Left forelimb (tissue), 1 donor: ENCODE measurements at regions not wholly inside any gene's neighbourhood (a gene's known extent, or its start where the extent isn't known, plus 50 kb on each side); places are given as distances from the start of the nearest gene placed in this dataset.

Source experiments
- DNase-seq: peaks from one replicate; pipeline ENCODE4 v3.0.0-alpha.2; 2018; ENCODE audit warnings: low spot score

- DNase-seq: no peak
Measured at GRCh38 chr1:222290866-222291265, 257.0 kb downstream of the HHIPL2 start.

- no peak for DNase-seq
Measured at GRCh38 chr1:222288053-222288452, 259.9 kb downstream of the HHIPL2 start.

GRCh38 chr1:222286011-222286410, 261.9 kb downstream of the HHIPL2 start:
- DNase-seq: no peak

GRCh38 chr1:222285526-222285925, 262.4 kb downstream of the HHIPL2 start:
- no peak for DNase-seq

- no peak for DNase-seq
Measured at GRCh38 chr1:222284466-222284865, 263.4 kb downstream of the HHIPL2 start.

- no peak for DNase-seq
Measured at GRCh38 chr1:222283147-222283768, 264.6 kb downstream of the HHIPL2 start.

- no peak for DNase-seq
Measured at GRCh38 chr1:222279591-222279990, 268.3 kb downstream of the HHIPL2 start.

- DNase-seq: no peak
Measured at GRCh38 chr1:222278501-222278900, 269.4 kb downstream of the HHIPL2 start.

GRCh38 chr1:222275729-222276465, 272.0 kb downstream of the HHIPL2 start:
- no peak for DNase-seq

- no peak for DNase-seq
Measured at GRCh38 chr1:222275001-222275728, 272.7 kb downstream of the HHIPL2 start.

- no peak for DNase-seq
Measured at GRCh38 chr1:222266223-222267196, 281.4 kb downstream of the HHIPL2 start.

GRCh38 chr1:222263791-222264190, 284.1 kb downstream of the HHIPL2 start:
- no peak for DNase-seq

GRCh38 chr1:222257027-222257426, 290.9 kb downstream of the HHIPL2 start:
- no peak for DNase-seq

- DNase-seq: no peak
Measured at GRCh38 chr1:222256058-222256457, 291.8 kb downstream of the HHIPL2 start.

GRCh38 chr1:222252788-222253187, 295.1 kb downstream of the HHIPL2 start:
- no peak for DNase-seq

GRCh38 chr1:222251847-222252246, 296.1 kb downstream of the HHIPL2 start:
- no peak for DNase-seq

- DNase-seq: no peak
Measured at GRCh38 chr1:222250376-222250775, 297.5 kb downstream of the HHIPL2 start.

- DNase-seq: no peak
Measured at GRCh38 chr1:222247811-222248310, 300.0 kb downstream of the HHIPL2 start.

- DNase-seq: no peak
Measured at GRCh38 chr1:222247081-222247480, 300.8 kb downstream of the HHIPL2 start.

GRCh38 chr1:222243902-222244301, 304.0 kb downstream of the HHIPL2 start:
- DNase-seq: no peak

GRCh38 chr1:222242492-222242891, 305.4 kb downstream of the HHIPL2 start:
- DNase-seq: no peak

GRCh38 chr1:222241410-222241809, 306.5 kb downstream of the HHIPL2 start:
- DNase-seq: no peak
